Prostate gland (tissue), 2 donors: ENCODE measurements at regions not wholly inside any gene's neighbourhood (a gene's known extent, or its start where the extent isn't known, plus 50 kb on each side); places are given as distances from the start of the nearest gene placed in this dataset.

Experiments
- POLR2A ChIP-seq: fragments of 450-650 bp; IDR thresholded peaks from one replicate; pipeline ENCODE4 v1.6.1; 2016; ENCODE audit warnings: antibody characterized with exemption, mild to moderate bottlenecking
- POLR2AphosphoS5 ChIP-seq: sonication (generic); formaldehyde crosslinking; IDR thresholded peaks from one replicate; pipeline ENCODE4 v1.6.1; 2017; ENCODE audit warnings: antibody characterized with exemption
- TF ChIP-seq, protein P1 (sequence below), 4 experiments: fragments of 200-600 bp in 2 of 4; fragments of 450-650 bp in 2 of 4; sonication (generic) in 2 of 4; IDR thresholded peaks; 1 replicate in 3 of 4; 2 replicates in 1 of 4; pipeline ENCODE4 v1.5.1; 2016 to 2019; ENCODE audit warnings: antibody characterized with exemption in 4 of 4, mild to moderate bottlenecking in 2 of 4, moderate library complexity in 2 of 4

DNA sequence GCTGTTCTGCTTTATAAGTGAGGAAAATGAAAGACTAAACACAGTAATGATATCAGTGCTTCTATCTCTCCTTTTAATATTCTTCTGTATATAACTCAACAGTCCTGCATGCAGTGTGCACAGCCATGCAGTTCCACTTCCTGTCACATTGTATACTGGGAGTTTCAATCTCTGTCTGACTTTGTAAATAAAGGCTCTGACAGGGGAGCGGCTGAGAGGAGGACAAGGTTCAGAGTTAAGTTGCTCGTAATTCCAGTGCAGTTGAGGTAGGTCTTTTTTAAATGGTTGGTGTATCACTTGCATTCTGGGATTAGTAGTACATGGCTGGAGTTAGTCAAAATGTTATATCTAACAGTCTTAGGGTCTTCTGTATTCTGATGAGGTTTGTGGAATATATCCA lies 264.5 kb downstream of the OLFM3 start:
- TF ChIP-seq, protein P1, sequence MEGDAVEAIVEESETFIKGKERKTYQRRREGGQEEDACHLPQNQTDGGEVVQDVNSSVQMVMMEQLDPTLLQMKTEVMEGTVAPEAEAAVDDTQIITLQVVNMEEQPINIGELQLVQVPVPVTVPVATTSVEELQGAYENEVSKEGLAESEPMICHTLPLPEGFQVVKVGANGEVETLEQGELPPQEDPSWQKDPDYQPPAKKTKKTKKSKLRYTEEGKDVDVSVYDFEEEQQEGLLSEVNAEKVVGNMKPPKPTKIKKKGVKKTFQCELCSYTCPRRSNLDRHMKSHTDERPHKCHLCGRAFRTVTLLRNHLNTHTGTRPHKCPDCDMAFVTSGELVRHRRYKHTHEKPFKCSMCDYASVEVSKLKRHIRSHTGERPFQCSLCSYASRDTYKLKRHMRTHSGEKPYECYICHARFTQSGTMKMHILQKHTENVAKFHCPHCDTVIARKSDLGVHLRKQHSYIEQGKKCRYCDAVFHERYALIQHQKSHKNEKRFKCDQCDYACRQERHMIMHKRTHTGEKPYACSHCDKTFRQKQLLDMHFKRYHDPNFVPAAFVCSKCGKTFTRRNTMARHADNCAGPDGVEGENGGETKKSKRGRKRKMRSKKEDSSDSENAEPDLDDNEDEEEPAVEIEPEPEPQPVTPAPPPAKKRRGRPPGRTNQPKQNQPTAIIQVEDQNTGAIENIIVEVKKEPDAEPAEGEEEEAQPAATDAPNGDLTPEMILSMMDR (IDR thresholded peaks at IDR 0.05) = no peak
- TF ChIP-seq POLR2A (no peak), POLR2AphosphoS5 (no peak)
